ENCODE measurements at regions not wholly inside any gene's neighbourhood (a gene's known extent, or its start where the extent isn't known, plus 50 kb on each side); places are given as distances from the start of the nearest gene placed in this dataset.

DNA sequence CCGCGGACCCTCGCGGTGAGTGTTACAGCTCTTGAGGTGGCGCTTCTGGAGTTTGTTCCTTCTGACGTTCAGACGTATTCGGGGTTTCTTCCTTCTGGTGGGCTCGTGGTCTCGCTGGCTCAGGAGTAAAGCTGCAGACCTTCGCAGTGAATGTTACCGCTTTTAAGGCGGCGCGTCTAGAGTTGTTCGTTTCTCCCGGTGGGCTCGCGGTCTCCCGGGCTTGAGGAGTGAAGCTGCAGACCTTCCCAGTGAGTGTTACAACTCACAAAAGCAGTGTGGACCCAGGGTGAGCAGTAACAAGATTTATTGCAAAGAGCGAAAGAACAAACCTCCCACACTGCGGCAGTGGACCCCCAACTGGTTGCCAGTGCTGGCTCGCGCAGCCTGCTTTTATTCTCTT lies 177.1 kb downstream of the UACA start:
- no peak overlapping the region for H3K27ac ChIP-seq
- H3K36me3 ChIP-seq, result no peaks in the 10 kb centered on the region
- TF ChIP-seq POLR2A (IDR thresholded peaks at IDR 0.05), result no peak
- TF ChIP-seq CTCF (IDR thresholded peaks at IDR 0.05), result no peak
- H3K4me3 ChIP-seq, result no peak overlapping the region
- DNase-seq, result no peak
- H3K27me3 ChIP-seq, result no peaks in the 10 kb centered on the region
- no peaks in the 10 kb centered on the region for H3K9me3 ChIP-seq
- H3K4me1 ChIP-seq, result peaks cover 0 to 11% (median 2%) of the 10 kb centered on the region in 4 donors

DNA sequence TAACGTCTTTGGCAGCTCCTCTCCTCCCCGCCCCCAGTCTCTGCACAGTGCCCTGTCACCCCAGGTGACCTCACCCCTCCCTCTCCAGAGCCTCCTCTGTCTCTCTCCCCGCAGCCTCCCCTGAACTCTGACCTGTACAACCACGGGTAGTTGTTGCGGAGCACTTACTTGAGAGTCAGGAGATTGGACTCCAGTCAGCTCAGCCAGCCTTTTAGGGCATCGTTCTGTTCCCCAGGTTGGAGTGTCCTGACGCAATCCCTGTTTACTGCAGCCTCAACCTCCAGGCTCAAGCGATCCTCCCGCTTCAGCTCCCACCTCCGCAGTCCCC lies 177.7 kb downstream of the UACA start:
- H3K36me3 ChIP-seq, result no peaks in the 10 kb centered on the region
- peak in 1 of 3 donors; percentile 71 for DNase-seq
- H3K4me1 ChIP-seq, result peaks cover 0 to 11% (median 2%) of the 10 kb centered on the region in 4 donors
- peak overlapping the region in 2 of 4 donors; percentile 43 to 47 for H3K4me3 ChIP-seq
- no peak overlapping the region for H3K27ac ChIP-seq
- H3K9me3 ChIP-seq, result no peaks in the 10 kb centered on the region
- no peaks in the 10 kb centered on the region for H3K27me3 ChIP-seq
- TF ChIP-seq CTCF (IDR thresholded peaks at IDR 0.05) (no peak), POLR2A (IDR thresholded peaks at IDR 0.05) (no peak)

DNA sequence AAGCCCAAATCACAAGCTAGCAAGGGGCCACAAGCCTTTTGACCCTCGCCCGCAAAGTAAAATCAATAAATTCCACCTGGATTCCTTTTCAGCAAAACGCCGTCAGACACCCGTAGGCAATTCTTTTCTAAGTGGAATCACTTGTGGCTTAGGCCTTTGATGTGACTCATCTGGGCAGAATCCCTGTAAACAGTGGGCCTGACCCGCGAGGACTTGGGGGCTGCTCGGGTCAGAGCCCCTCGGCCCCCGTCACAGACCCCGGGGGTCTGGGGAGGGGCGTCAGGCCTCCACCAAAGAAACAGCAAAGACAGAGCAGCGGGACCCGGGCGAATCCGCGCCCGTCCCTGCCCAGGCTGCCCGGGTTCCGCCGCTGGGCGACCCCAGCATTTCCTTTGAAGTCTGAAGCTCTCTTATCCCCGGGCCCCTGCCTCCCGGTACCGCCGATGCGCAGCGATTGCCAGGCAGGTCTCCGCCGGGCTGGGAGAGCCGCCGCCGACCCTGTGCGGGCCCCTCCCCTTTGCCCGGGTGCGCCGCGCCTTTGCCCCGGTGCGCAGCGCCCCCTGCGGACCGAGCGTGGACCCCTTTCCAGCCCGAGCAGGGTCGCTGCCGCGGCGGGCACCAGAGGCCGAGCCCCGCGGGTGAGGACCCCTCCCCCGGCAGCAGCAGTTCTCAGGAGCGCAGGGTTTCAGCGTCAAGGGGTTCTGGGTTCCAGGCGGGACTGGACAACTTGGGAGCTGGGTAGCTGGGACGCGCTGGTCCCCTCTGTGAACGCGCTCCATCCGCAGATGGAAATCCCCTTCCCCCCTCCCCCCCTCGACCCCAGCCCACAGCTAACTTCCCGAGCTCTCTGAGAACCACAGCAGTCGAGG lies 178.3 kb downstream of the UACA start:
- Histone ChIP-seq H3K4me1 (peaks cover 0 to 11% (median 2%) of the 10 kb centered on the region in 4 donors), H3K4me3 (peak overlapping the region in 2 of 4 donors; percentile 43 to 47), H3K27me3 (no peaks in the 10 kb centered on the region), H3K9me3 (no peaks in the 10 kb centered on the region), H3K27ac (no peak overlapping the region), H3K36me3 (no peaks in the 10 kb centered on the region)
- TF ChIP-seq POLR2A (IDR thresholded peaks at IDR 0.05) (no peak), CTCF (IDR thresholded peaks at IDR 0.05) (peak in 5 of 6 experiments; percentile 25 to 58 (median 51))
- peak in 2 of 3 donors; percentile 51 to 59 for DNase-seq

DNA sequence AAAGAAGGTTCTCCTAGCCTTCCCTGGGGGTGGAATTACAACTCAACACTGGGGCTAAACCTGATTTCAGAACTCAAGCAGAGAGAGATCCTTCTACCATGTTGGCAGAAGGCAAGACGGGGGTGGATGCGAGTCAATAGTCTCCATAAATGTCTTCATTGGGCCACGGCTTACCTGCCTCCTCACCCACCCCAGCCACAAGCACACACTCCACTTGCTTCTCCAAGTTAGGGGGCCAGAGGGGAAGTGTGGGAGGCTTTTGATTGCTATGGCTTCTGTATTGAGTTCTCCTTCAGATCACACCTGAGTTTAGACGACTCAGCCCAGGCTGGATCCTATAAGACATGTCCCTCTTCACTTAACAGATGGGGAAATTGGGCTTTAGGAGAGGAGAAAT lies 178.9 kb downstream of the UACA start:
- DNase-seq, result no peak
- TF ChIP-seq POLR2A (IDR thresholded peaks at IDR 0.05) (no peak), CTCF (IDR thresholded peaks at IDR 0.05) (no peak)
- Histone ChIP-seq H3K9me3 (no peaks in the 10 kb centered on the region), H3K4me1 (peaks cover 0 to 11% (median 2%) of the 10 kb centered on the region in 4 donors), H3K27ac (no peak overlapping the region), H3K4me3 (no peak overlapping the region), H3K36me3 (no peaks in the 10 kb centered on the region), H3K27me3 (no peaks in the 10 kb centered on the region)

GRCh38 chr15:70583006-70583405 lies 180.4 kb downstream of the UACA start:
- no peaks in the 10 kb centered on the region for H3K27me3 ChIP-seq
- no peaks in the 10 kb centered on the region for H3K9me3 ChIP-seq
- no peak overlapping the region for H3K27ac ChIP-seq
- TF ChIP-seq POLR2A (IDR thresholded peaks at IDR 0.05), result no peak
- no peak for TF ChIP-seq CTCF (IDR thresholded peaks at IDR 0.05)
- H3K36me3 ChIP-seq, result no peaks in the 10 kb centered on the region
- H3K4me3 ChIP-seq, result no peak overlapping the region
- peaks cover 0 to 11% (median 2%) of the 10 kb centered on the region in 4 donors for H3K4me1 ChIP-seq
- no peak for DNase-seq
